GM13977 (cell line): ENCODE measurements at regions not wholly inside any gene's neighbourhood (a gene's known extent, or its start where the extent isn't known, plus 50 kb on each side); places are given as distances from the start of the nearest gene placed in this dataset.

Experiments
- DNase-seq: peaks from one replicate; pipeline ENCODE4 v3.0.0; 2012; ENCODE audit warnings: low spot score
- in situ Hi-C: fragments of 300-500 bp; cut with MboI; formaldehyde crosslinking; loops from one replicate; pipeline ENCODE4 v1.12.0; 2022; ENCODE audit warnings: low sequenced_read_pairs, low pct_unique_long_range_greater_than_20kb, mixed read lengths, inconsistent platforms; ENCODE audit not compliant: unreplicated experiment
- TF ChIP-seq, protein P1 (sequence below): IDR thresholded peaks from 2 replicates; pipeline ENCODE4 v1.5.1; 2012; ENCODE audit warnings: mild to moderate bottlenecking, control low read depth; ENCODE audit not compliant: insufficient read depth; ENCODE audit errors: extremely low read depth, missing control alignments

DNA sequence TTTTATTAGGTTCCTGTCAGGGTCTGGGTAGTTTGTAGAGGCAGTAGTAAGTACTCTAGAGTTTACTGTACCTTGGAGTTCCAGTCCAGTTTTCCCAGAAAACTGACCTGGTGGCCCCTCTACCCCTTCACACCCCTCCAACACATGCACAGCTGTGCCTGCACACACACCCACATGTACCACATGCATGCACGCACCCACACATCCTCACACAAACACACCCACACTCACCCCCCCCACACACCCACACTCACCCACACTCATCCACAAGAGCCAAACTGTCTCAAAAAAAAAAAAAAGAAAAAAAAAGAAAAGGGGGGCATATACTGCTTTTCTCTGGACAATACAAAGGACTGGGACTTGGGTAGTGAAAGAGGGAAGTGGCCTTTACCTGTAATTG, 570.5 kb downstream of the QKI start:
- TF ChIP-seq, protein P1, sequence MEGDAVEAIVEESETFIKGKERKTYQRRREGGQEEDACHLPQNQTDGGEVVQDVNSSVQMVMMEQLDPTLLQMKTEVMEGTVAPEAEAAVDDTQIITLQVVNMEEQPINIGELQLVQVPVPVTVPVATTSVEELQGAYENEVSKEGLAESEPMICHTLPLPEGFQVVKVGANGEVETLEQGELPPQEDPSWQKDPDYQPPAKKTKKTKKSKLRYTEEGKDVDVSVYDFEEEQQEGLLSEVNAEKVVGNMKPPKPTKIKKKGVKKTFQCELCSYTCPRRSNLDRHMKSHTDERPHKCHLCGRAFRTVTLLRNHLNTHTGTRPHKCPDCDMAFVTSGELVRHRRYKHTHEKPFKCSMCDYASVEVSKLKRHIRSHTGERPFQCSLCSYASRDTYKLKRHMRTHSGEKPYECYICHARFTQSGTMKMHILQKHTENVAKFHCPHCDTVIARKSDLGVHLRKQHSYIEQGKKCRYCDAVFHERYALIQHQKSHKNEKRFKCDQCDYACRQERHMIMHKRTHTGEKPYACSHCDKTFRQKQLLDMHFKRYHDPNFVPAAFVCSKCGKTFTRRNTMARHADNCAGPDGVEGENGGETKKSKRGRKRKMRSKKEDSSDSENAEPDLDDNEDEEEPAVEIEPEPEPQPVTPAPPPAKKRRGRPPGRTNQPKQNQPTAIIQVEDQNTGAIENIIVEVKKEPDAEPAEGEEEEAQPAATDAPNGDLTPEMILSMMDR, result no peak
- in situ Hi-C loops, result no loop called here
- DNase-seq, result no peak

DNA sequence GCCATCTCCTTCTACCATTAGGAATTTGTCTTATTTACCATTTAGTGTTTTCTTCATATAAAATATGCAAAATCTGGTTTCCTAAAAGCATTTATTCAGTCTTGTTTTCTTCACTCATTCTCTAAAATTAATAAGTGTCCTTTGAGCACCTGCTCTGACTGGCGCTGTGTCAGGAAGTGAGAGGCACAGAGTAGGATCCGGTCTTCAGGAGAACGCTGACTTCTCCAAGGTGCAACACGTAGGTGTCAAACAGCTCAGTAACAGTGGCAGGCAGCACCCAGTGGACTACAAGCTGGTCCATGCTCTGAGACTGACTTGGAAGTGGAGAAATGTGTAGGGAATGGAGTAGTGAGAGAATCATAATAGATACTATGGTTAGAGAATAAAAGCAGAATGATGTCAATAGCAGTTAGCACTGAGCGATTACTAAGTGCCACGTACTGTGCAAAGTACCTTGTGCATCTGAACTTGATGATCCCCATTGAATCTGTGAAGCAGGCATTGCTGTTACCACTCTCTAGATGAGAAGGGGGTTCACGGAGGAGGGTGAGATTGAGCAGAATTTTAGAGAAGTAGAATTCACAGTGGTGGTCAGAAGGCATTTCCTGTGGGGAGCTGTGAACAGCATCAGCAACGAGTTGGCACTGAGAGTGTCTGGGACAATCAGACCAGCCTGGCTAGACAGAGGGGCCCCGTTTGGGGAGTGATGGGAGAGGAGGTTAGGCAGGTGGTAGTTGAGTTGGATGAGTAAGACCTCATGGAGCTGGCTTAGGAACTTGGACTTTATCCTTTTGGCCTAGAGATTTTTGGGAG, 569.8 kb downstream of the QKI start:
- TF ChIP-seq, protein P1, result no peak
- no peak for DNase-seq
- in situ Hi-C loops, result no loop called here

DNA sequence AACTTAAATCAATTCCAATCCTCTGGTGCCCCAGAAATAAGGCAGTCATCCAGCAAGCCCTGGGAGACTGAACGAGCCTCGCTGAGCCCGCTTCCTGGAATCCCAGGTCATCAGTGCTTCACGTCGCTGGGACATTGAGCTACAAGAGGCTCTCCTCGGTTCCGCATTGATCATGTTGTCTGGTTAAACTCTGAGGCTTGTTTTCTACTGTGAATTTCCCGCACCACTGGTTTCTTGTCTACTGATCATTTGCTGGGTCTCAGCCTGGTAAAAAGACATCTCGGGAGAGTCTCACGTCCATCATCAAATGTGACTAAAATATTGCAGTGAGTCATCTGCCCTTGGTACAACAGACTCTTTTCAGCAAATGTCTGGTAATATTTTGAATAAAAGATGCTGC, 569.2 kb downstream of the QKI start:
- TF ChIP-seq, protein P1, result no peak
- DNase-seq, result no peak
- in situ Hi-C loops, result no loop called here

DNA sequence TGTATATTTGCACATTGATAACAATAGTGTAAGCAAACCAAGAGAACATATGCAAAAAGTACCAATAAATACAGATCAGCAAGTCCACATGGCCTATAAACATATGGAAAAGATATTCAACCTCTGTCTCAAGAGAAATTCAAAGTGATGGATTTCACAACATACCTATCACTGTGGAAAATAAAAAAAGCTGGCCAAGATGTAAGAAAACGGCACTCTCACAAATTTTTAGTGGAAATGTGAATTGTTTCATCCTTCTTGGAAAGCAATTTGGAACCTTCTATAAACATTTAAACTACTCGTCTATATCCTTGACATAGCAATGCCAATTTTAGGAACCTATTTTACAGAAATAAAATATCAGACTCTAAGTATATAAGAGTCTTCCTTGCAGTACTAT, 559.8 kb downstream of the QKI start:
- no peak for DNase-seq
- in situ Hi-C loops, result no loop called here
- TF ChIP-seq, protein P1, result no peak

DNA sequence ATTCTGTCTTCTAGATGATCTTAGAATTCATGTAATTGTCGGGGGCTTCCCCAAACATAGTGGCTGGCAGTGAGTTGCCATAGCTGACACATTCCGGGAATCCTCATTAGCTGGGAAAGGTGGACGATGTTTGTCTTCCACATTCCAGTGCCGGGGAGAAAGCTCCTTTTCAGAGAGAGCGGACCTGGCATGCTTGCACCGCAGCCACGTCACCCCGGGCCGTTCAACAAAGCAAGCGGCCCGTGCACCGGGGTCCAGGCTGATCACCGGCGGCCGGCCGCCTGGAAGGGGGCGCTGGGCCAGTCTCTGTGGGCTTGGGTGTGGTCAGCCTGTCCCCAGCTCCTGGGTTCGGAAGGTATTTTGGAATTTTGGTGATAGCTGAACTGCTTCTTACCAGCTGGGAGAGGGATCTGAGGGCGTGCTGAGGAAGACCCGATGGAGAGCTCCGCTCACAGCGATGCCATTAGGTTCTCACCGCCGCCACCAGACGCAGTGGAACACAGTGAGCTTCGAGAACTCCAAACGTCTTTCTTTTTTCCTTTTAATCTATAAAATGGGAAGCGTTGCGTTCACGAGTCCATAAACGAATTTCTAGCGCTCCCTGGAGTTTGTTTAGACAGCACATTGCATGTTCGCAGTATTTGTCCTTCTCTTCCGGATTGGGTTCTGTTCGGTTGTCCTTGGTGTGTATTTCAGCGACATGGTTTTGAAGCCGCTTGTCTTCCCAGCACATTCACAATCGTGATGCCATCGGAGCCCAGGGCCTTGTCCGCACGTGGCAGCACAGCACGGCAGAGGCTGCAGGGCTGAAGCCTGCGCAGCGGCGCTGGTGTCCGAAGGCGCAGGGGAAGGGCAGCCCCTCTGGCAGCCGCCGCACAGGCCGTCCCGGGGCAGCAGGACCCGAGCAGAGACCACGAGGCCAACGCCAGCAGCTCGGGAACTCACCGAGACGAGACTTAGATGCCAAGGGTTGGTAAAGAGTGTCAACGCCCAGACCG, 557.6 kb downstream of the QKI start:
- DNase-seq, result no peak
- TF ChIP-seq, protein P1, result no peak
- in situ Hi-C loops, result no loop called here

DNA sequence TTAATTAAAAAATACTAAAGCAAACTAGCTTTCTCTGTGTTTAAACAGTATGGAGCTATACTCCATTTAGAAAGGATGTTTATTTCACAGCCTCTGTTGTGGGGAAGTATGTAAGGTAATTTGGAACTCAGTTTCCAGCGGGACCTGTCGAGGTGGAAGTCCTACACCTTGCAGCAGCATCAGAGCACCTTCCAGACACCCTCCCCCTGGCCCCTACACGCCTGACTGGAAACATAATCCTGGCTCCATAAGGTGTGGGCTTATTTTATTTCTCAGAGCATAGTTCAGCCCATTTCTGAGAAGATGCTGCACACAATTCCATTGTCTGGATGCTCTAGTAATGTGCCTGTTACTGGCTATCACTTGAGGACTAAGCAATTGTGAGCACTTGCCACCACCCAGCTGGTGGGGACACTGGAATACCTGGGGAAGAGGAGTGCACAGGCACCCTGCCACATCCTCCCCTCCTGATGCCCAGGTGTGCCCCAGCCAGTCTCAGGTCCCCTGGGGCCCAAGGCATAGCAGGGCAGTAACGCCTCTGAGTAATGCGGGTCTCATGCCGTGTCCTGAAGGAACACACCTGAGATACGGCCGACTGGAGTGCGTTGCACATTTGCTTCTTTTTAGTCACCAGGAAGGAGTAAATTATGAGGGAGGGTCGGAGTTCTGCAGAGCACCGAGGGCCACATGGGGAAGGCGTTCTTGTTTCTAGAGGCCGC, 556.5 kb downstream of the QKI start:
- TF ChIP-seq, protein P1, result no peak
- in situ Hi-C loops, result no loop called here
- DNase-seq, result no peak
